ENCODE measurements at regions not wholly inside any gene's neighbourhood (a gene's known extent, or its start where the extent isn't known, plus 50 kb on each side); places are given as distances from the start of the nearest gene placed in this dataset.
"Not testable (repeated sequence)": the region's sequence is repeated elsewhere in the genome, so short reads cannot be mapped to it uniquely, and the experiment has no call there.

DNA sequence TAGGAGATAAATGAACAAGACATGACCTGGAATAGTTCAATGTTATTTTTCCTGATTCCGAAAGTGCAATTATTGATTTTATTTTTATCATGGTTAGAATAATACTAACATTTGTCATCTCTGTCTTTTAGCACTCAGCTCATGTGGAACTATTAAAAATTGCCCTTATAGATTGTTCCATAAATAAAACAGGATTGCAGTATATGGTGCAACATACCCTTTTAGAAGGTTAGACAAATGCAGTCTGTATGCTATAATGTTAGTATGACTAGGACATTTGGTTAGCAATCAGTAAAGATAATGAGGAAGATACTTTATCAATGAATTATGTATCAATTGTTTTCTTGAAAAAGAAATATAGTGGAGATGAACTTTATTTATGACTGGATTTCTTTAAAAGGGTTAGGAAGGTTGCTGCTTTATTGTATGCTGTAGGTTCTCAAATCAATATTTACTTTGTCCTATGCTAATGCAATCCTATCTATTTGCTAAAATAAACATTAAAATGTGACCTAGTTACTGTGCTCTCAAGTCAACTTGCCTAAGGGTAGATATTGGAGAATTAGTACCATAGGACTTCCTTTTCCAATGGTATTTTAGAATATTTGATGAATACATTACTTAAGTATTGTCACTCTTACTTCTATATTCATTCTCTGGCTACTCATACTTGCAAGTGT, 348.9 kb upstream of the ISL1 start:
- no peak for FAIRE-seq

DNA sequence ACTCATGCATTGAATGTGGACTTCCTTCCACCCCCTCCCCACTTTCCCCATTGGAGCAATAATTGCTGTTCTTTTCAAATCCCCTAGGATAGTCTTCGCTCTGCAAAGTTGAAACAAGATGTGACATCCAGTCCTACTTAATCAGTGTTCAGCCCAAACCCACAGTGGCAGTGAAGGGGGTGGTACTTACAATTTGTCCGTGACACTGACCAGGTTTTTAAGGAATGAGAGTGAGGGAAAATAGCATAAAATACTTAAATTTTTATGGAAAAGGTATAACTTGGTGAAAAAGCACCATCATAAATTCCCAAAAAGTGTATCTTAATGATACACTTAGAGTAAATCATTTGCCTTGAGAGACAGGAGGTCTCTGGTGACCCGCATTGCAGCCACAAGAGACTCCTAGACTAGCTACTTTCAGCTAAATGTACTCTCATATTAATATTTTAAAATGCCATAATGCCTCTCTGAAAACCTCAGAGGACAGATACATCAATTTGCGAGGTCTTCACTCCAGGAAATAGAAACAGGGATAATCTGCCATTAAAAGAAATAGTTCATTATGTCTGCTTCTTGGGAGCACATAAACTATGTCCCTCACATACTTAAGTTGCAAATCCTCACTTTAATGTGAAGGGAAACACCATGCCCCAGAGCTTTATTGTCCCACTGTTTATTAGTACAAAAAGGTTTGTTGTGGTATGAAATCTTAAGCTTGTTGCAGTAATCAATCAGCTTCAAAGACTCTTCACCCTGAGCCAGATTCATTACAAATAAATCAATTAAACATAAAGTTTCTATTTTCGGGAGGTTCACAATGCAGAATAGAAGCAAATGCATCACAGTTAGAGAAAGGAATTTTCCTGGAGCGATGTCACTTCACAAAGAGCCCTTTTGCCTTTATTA, 343.6 kb upstream of the ISL1 start:
- FAIRE-seq: no peak

DNA sequence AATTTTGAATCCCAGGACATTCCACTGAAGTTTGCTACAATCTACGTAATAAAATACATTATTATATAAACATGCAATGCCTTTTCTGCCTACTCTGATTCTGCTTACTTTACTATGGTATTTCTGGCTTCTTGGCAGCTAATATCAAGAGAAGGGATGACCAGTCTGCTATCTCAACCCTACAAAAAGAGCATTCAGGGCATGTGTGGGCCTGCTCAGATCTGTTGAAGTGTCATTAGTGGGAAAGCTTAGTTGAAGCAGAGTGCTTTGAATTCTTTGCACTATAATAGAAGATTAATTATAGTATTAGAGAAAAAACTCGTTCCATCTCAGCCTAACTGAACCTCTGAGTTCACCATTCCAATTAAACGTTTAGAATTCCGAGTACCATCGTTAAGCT, 339.5 kb upstream of the ISL1 start:
- FAIRE-seq: no peak

DNA sequence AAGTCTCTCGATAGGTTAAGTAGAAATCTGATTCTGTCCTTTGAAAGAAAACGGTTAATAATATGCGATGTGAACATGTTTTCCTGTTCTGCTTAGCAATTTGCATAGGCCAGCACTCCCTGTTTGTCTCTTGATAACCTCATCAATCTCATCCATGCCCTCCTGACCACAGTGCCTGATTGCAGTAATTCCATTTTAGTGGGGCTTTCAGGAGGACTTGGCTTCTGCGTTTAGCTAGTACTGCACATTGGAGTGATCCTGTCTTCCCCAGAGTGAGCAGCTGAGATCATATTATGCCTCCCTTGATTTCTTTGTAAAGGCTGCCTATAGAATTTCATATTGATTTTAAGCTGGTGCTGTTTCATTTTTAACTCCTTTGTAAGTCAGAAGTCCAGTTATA, 335.9 kb upstream of the ISL1 start:
- FAIRE-seq: no peak

DNA sequence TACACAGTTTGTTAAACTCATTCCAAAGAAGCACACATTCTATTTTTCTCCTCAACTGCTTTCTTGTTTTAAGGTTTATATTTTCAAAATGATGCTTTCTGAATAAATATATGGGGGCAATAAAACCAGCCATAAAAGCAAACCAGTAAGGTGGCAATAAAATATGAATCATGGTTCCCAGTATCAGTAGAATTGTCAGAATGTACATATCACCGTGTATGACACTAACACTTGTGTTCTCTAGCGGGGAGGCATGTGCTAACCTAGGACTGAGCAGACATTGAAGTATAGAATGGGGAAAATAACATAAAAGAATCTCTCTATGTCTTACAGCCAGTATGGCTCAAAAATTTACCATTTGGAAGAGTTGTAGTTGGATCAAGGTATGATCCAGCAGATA, 329.9 kb upstream of the ISL1 start:
- no peak for FAIRE-seq

DNA sequence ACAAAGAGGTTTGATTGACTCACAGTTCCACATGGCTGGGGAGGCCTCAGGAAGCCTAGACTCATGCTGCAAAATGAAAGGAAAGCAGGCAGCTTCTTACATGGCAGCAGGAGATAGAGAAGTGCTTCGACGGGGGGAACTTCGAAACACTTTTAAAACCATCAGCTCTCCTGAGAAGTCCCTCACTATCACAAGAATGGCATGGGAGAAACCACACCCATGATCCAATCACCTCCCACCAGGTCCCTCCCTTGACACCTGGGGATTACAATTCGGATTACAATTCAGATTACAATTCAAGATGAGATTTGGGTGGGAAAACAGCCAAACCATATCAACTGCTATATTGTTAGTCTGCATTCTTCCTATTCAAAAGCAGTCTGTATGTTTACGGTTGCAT, 322.3 kb upstream of the ISL1 start:
- FAIRE-seq: no peak

DNA sequence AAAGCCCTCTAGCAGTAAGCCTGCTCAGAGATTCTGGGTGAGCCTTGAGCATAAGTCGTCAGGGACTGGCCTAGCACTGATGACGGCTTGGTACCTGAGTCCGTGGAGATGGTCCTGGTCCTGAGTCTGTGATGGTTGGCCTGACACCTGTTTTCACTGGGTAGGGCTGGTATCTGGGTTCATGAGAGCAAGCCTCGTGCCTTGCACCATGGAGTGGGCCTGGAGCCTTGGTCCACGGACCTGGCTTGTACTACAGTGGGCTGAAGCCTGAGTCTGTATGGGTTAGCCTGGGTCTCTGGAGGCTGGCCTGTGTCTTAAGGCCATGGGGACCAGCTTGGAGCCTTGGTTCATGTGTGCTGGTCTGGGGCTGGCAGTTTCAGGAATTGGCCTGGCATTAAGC, 310.3 kb upstream of the ISL1 start:
- FAIRE-seq: no peak

DNA sequence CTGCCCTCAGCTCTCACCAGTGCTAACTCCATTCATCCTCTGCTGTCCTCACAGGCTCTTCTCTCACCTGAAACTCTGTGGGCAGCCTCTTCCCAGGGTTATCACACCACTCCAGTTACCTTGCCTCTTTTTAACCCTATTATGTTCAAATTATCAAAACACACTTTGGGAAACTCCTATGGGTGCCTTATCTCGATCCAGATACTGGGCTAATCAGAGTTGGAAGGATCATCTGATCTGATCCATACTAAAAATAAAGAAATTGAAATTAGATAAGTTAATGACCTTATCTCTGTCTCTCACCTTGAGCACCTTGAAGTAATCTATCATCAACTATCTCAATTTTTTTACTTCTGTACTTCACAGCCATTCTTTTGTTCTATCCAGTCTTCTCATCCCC, 300.5 kb upstream of the ISL1 start:
- FAIRE-seq: no peak

DNA sequence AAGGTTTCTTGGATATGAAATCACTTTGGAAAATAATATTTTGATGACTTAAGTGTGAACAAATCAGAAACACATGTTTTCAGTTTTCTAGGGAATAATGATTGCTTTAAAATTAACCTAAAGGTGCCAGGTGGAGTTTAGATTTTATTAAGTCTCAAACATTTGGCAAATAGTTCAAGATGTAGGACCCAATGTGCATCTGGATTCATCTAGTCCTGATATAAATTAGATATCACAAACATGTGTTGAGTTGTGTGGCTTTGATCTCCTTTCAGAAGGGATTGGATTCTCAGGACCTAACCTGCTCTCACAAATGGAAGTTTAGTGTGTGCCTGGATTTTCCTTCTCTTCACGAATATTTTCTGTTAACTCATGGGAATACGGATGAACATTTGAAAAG, 291.4 kb upstream of the ISL1 start:
- FAIRE-seq: no peak

DNA sequence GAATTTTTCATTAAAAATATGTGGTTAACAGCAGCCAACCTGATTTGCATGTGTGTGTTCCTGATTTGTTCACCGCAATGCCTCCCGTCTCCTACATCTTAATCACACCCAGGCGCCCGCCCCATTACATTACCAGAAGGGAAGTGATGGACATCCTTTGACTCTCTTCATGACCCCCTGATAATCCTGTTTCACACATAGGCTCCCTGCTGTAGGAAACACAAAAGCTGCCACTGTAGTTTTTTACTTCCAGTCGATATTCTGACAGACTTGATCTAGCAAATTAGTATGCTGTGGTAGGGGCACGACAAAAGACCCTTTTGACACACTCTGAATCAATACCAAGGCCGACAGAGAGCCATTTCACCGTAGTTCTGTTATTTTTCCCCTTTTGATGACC, 287.8 kb upstream of the ISL1 start:
- FAIRE-seq: no peak

DNA sequence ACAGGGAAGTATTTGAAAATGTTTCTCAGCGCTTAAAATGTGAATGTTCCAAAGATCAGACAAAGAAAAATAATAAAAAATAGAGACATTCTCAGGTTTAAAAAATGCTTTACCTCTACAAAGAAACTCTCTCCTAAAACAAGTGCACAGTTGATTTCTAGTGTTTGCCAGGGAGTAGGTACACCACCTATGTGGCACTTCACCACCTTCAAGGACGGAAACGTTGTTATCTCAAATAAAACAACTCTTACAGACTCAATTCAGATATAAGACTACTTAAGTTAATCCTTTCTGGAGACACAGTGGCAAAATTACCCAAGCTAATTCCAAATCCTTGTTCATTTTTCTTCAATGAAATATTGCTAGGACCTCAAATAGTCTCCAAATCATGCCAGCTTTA, 286.4 kb upstream of the ISL1 start:
- FAIRE-seq: no peak

DNA sequence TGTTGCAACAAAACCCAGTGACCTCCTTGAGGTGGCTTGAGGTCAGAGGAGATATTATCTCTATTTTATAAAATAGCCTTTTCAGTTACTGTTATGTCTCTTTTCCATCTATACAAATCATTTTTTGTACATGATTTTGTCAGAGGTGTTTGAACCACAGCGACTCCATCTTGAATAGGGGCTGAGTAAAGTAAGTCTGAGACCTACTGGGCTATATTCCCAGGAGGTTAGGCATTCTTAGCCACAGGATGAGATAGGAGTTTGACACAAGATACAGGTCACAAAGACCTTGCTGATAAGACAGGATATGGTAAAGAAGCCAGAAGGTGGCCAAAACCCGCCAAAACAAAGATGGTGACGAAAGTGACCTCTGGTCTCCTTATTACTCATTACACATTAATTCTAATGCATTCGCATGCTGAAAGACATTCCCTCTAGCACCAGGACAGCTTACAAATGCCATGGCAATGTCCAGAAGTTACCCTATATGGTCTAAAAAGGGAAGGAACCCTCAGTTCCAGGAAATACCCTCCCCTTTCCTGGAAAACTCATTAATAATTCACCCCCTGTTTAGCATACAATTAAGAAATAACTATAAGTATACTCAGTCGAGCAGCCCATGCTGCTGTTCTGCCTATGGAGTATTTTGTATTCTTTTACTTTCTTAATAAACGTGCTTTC, 283.9 kb upstream of the ISL1 start:
- FAIRE-seq: no peak

DNA sequence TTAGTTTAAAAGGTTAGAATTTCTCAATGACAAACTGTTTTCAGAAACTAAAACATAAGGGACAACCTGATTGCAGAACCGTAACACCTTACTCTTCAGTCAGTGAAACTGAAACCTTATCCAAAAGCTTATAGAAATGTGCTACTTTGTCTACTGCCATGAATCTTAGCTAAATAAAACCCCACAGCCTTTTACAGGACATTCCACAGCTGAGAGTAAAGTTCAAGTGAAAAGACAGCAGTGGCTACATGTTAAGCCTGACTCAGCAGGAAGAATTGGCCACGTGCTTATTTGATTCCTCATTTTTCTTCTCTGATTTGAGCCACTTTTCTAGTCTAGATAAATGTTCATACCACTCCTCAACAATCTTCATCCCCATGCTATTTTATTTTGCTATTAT, 278.7 kb upstream of the ISL1 start:
- FAIRE-seq: no peak

DNA sequence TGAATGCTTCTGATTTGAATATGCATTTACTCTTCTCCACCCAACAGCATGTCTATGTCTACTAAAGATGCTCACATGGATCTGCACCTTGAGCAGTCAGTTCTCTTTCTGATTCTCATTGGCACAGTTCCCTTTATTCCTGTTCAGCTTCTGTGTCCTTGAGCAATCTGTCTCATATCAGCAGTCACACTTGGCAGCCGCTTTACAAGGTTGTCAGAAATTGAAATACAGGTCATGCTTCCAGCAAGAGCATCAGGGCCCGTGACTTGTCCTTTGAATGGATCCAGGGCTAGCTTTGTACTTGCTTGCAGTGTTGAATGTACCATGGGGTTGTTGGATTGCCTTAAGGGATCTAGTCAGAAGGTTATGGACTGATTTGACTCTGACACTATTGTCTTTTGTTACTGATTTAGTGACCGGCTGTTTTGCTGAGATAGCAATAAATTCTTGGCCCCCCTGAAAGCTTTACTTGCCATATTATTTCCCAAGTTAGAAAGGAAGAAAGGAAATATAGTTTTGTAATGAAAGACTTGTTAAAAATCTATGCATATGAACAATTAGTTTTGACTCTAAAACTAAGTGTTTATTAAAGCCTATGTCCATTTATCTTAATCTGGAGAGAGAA, 273.4 kb upstream of the ISL1 start:
- FAIRE-seq: no peak

DNA sequence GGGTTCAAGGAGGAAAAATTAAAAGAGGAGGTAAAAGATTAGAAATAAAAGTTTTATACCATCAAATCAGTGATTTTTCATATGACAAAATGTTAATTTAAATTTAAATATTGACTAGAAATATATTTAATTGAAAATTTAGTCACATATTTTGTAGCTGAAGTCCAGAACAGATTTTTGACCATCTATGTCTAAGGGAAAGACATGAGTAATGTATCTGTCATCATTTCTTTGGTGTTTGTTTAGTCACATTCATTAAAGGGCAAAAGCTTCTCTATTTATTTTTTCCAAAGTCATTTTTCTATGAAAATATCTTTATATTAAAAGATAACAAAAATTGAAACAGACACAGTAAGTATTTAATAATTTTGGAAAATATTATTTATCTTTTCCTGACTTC, 252.0 kb upstream of the ISL1 start:
- FAIRE-seq: no peak

DNA sequence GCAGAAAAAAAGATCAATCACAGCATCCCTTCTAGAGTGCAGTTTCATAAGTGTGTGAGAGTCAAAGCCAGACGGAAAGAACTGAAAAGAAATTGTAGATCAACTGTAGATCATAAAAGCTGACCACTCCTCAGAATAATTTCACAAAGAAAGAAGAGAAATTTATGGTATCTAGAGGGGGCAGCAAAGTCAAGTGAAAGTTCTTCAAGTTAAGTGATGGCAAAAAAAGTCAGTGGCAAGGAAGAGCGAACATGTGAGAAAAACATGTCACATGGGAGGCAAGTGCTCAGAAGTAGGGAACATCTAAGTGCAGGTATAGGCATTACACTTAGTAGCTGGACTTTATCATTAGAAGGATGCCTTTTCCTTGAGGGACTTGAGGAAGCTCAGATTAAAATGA, 245.1 kb upstream of the ISL1 start:
- FAIRE-seq: no peak

DNA sequence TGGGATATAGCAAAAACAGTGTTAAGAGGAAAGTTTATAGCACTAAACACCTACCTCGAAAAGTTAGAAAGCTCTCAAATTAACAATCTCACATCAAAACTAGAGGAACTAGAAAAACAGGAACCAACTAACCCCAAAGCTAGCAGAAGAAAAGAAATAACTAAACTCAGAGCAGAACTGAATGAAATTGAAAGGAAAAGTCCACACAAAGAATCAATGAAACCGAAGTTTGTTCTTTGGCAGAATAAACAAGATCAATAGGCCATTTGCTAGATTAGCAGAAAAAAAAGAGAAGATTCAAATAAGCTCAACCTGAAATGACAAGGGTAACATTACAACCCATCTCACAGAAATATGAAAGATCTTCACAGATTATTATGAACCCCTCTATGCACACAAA, 234.8 kb upstream of the ISL1 start:
- no peak for FAIRE-seq

DNA sequence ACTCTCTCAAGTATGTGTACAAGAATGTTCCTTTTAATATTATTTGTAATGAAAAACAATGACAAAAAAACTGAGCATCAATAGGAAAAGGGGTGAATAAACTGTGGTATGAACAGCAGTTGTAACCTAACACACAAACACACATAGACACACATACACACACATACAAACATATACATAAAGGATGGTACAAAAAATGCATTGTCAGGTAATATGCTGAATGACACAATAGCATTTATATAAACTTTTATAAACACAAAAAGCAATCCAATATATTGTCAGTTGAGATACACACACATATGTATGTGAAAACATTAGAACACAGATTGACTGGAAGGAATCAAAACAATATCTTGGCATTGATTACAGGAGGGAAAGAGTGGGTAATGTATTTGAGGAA, 227.0 kb upstream of the ISL1 start:
- FAIRE-seq: no peak

DNA sequence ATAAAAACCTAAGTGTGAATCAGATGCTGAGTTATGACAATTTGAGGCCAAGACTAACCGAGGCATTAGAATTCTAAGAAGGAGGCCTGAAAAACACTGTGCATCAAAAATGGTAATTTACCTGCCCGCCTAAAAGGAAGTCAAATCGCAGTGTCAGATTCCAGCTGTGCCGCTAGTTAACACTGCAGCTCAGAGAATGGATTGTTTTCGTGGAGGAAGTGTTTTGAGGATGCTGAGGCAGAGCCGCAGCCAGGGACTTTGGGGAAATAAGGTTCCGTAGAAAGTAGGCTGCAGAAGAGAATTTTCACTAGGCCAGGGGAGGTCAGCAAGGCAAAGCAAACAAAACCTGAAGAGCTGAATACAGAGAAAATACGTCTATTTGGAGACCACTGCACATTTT, 226.4 kb upstream of the ISL1 start:
- no peak for FAIRE-seq

DNA sequence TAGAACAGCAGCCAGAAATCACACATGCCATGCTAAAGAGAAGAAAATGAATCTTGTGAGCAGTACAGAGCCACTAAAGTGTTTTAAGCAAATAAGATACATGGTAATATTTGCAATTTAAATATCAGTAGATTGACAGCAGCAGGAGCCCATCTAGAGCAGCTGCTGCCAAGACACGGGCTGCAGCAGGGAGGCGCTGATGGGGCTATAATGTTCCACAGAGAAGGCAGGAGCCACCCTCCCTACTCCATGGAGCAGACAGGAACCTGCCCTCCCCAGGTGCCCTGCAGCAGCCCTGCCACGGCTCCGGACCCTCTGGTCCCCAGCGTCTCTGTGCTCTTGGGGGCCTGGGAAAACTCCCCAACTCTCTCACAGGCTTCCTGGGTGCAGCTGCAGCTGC, 224.1 kb upstream of the ISL1 start:
- no peak for FAIRE-seq

DNA sequence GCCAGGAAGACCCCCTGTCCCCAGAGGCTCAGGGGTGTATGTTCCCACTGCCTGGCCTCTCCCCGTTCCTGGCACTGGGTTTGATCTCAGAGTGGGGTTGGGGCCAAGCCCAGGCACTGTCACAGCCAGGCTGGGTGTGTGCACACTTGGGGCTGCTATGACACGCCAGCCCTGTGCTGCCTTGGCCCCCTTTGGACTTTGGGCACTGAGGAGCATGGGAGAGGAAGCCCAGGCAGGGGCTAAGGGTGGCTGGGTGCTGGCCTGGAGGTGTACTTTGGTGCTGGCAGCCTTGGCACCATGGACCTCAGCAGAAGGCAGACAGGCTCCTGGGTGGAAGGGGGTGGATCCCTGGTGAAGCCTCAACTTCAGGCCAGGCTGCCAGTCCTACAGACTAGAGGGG, 223.6 kb upstream of the ISL1 start:
- no peak for FAIRE-seq

DNA sequence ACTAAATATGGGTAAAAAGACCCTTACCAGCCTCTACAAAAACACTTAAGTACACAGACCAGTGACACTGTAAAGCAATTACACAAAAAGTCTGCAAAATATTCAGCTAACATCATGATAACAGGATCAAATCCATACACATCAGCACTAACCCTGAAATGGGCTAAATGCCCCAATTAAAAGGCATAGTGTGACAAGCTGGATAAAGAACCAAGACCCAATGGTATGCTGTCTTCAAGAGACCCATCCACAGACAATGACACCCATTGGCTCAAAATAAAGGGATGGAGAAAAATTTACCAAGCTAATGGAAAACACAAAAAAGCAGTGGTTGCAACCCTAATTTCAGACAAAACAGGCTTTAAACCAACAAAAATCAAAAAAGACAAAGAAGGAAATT, 221.0 kb upstream of the ISL1 start:
- FAIRE-seq: no peak

DNA sequence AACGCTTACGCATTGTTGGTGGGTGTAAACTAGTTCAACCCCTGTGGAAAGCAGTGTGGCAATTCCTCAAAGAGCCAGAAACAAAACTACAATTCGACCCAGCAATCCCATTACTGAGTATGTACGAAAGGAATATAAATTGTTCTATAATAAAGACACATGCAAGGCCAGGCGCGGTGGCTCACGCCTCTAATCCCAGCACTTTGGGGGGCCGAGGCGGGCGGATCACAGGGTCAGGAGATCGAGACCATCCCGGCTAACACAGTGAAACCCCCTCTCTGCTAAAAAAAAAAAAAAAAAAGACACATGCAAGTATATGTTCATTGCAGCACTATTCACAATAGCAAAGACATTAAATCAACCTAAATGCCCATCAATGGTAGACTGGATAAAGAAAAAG, 217.6 kb upstream of the ISL1 start:
- FAIRE-seq: not testable (repeated sequence)
